GM12878 (cell line): ENCODE measurements at regions not wholly inside any gene's neighbourhood (a gene's known extent, or its start where the extent isn't known, plus 50 kb on each side); places are given as distances from the start of the nearest gene placed in this dataset.

Source experiments
- ATAC-seq: fragments of 200-7000 bp; cut with Tn5 transposase; 3 replicates; pipeline ENCODE4 v1.9.1; 2020; ENCODE audit warnings: mild to moderate bottlenecking, moderate library complexity
- BruUV-seq: library from RNA; stranded (reverse); fragments of 400-500 nt; replicated peaks from 2 replicates; lab custom pipeline; 2021; lab: Mats Ljungman, UMichigan
- CTCF ChIA-PET: fragments of 300-600 bp; sonication (Branson Sonifier 250); formaldehyde crosslinking; extraction: SDS; loops from one replicate; lab custom pipeline; 2021; ENCODE audit warnings: inconsistent platforms; lab: Yijun Ruan, JAX
- POLR2A ChIA-PET: fragments of 350-600 bp; formaldehyde crosslinking; extraction: SDS; loops from one replicate; lab custom pipeline; 2021; ENCODE audit warnings: inconsistent platforms; lab: Charles Lee
- RAD21 ChIA-PET: fragments of 300-600 bp; sonication (Branson Sonifier 250); formaldehyde crosslinking; loops from one replicate; lab custom pipeline; 2023; ENCODE audit warnings: antibody characterized with exemption; ENCODE audit not compliant: unreplicated experiment; lab: Charles Lee
- SMC1A ChIA-PET: fragments of 300-600 bp; sonication (Branson Sonifier 250); formaldehyde crosslinking; loops from one replicate; lab custom pipeline; 2023; ENCODE audit not compliant: unreplicated experiment, uncharacterized antibody; lab: Charles Lee
- DNase-seq: peaks from one replicate; pipeline ENCODE4 v3.0.0-alpha.2; 2011; ENCODE audit warnings: low read depth, low spot score
- FAIRE-seq: peaks from 3 replicates; lab custom pipeline; 2011; peaks lifted over from hg19 to GRCh38; lab: Jason Lieb, UNC
- H2AFZ ChIP-seq: 2 replicates; pipeline ENCODE4 v1.6.0; 2011; ENCODE audit warnings: low read depth, low read length, control low read depth; ENCODE audit not compliant: control insufficient read depth
- H3K27ac ChIP-seq: 2 replicates; pipeline ENCODE4 v1.5.1; 2011; ENCODE audit warnings: control low read depth; ENCODE audit not compliant: control insufficient read depth, insufficient read depth
- H3K27me3 ChIP-seq, 2 experiments: replicated peaks in 1 of 2; 2 replicates each; pipeline versions ENCODE4 v1.6.0 to v1.6.1; 2011; ENCODE audit warnings: low read length in 1 of 2; ENCODE audit not compliant: control insufficient read depth in 2 of 2, insufficient read depth in 2 of 2
- H3K36me3 ChIP-seq, 2 experiments: 2 replicates each; pipeline ENCODE4 v1.5.1; 2011; ENCODE audit warnings: low read length in 1 of 2; ENCODE audit not compliant: control insufficient read depth in 2 of 2, insufficient read depth in 2 of 2
- H3K4me1 ChIP-seq: 2 replicates; pipeline ENCODE4 v1.6.1; 2011; ENCODE audit warnings: mild to moderate bottlenecking, low read length, moderate library complexity, mixed read lengths; ENCODE audit not compliant: control insufficient read depth, insufficient read depth
- H3K4me2 ChIP-seq: 2 replicates; pipeline ENCODE4 v1.6.0; 2011; ENCODE audit warnings: control low read depth; ENCODE audit not compliant: control insufficient read depth, insufficient read depth
- H3K4me3 ChIP-seq: fragments of 200-600 bp; sonication (generic); 2 replicates; pipeline ENCODE4 v1.5.1; 2016
- H3K79me2 ChIP-seq: 2 replicates; pipeline ENCODE4 v1.6.0; 2011; ENCODE audit warnings: low read length; ENCODE audit not compliant: control insufficient read depth, insufficient read depth
- H3K9ac ChIP-seq: 2 replicates; pipeline ENCODE4 v1.8.0; 2011; ENCODE audit warnings: low read length, control low read depth, mixed read lengths; ENCODE audit not compliant: control insufficient read depth, insufficient read depth
- H3K9me3 ChIP-seq: replicated peaks from 3 replicates; pipeline ENCODE4 v1.5.1; 2011; ENCODE audit warnings: mild to moderate bottlenecking, low read length; ENCODE audit not compliant: control insufficient read depth, insufficient read depth
- H4K20me1 ChIP-seq: 2 replicates; pipeline ENCODE4 v1.6.0; 2011; ENCODE audit not compliant: control insufficient read depth, insufficient read depth
- EP300 ChIP-seq, 2 experiments: fragments of 150-350 bp in 1 of 2; IDR thresholded peaks; 2 replicates each; pipeline ENCODE4 v1.6.1; 2011 to 2012; ENCODE audit warnings: low read depth in 2 of 2, low read length in 2 of 2, borderline replicate concordance in 1 of 2, improper control_type of control experiment in 1 of 2, inconsistent platforms in 1 of 2; ENCODE audit not compliant: control insufficient read depth in 1 of 2
- GABPA ChIP-seq: IDR thresholded peaks from 2 replicates; pipeline ENCODE4 v1.6.1; 2014; ENCODE audit warnings: antibody characterized with exemption, low read depth, mild to moderate bottlenecking, inconsistent platforms
- HCFC1 ChIP-seq: fragments of 150-350 bp; IDR thresholded peaks from 2 replicates; pipeline ENCODE4 v1.6.1; 2014; ENCODE audit warnings: low read length
- NR2F1 ChIP-seq: fragments of 450-650 bp; conservative IDR thresholded peaks from 2 replicates; pipeline ENCODE4 v1.6.1; 2017; ENCODE audit warnings: mild to moderate bottlenecking
- POLR2AphosphoS2 ChIP-seq: IDR thresholded peaks from 2 replicates; pipeline ENCODE4 v1.6.1; 2011; ENCODE audit warnings: low read depth, mild to moderate bottlenecking, low read length, improper control_type of control experiment, moderate library complexity
- SMAD1 ChIP-seq: fragments of 450-650 bp; IDR thresholded peaks from 2 replicates; pipeline ENCODE4 v1.6.1; 2018; ENCODE audit warnings: mild to moderate bottlenecking, low read depth; ENCODE audit not compliant: partially characterized antibody
- TCF7 ChIP-seq: IDR thresholded peaks from 2 replicates; pipeline ENCODE4 v1.6.1; 2014; ENCODE audit warnings: antibody characterized with exemption, borderline replicate concordance
- USF2 ChIP-seq: IDR thresholded peaks from 2 replicates; pipeline ENCODE4 v1.6.1; 2011; ENCODE audit warnings: low read depth, low read length, improper control_type of control experiment, borderline replicate concordance
- ZZZ3 ChIP-seq: IDR thresholded peaks from 2 replicates; pipeline ENCODE4 v1.6.1; 2011; ENCODE audit warnings: low read depth; ENCODE audit not compliant: control insufficient read depth, insufficient read length
- WGBS: methylation state at CpG from one replicate; pipeline ENCODE4 v1.1.6; 2016; ENCODE audit warnings: low lambda C conversion rate; ENCODE audit not compliant: insufficient replicate concordance, insufficient coverage; ENCODE audit errors: missing lambda C conversion rate; 5-methylcytosine and 5-hydroxymethylcytosine counted together
- in situ Hi-C: fragments of 300-500 bp; cut with MboI; formaldehyde crosslinking; loops from 9 replicates; pipeline ENCODE4 v1.14.3; 2018; ENCODE audit warnings: mixed read lengths
- intact Hi-C: fragments of 100-400 bp; cut with micrococcal nuclease; formaldehyde crosslinking; loops from one replicate; pipeline ENCODE4 v1.14.2; 2022; ENCODE audit not compliant: unreplicated experiment
- TF ChIP-seq, protein P1 (sequence below): fragments of 450-650 bp; IDR thresholded peaks from 2 replicates; pipeline ENCODE4 v1.6.1; 2016; ENCODE audit warnings: mild to moderate bottlenecking, moderate library complexity, borderline replicate concordance
- TF ChIP-seq, protein P2 (sequence below): fragments of 450-650 bp; IDR thresholded peaks from 2 replicates; pipeline ENCODE4 v1.6.1; 2018; ENCODE audit warnings: mild to moderate bottlenecking, low read depth, moderate library complexity; ENCODE audit not compliant: partially characterized antibody

- TF ChIP-seq USF2 = no peak
- TF ChIP-seq, protein P1, sequence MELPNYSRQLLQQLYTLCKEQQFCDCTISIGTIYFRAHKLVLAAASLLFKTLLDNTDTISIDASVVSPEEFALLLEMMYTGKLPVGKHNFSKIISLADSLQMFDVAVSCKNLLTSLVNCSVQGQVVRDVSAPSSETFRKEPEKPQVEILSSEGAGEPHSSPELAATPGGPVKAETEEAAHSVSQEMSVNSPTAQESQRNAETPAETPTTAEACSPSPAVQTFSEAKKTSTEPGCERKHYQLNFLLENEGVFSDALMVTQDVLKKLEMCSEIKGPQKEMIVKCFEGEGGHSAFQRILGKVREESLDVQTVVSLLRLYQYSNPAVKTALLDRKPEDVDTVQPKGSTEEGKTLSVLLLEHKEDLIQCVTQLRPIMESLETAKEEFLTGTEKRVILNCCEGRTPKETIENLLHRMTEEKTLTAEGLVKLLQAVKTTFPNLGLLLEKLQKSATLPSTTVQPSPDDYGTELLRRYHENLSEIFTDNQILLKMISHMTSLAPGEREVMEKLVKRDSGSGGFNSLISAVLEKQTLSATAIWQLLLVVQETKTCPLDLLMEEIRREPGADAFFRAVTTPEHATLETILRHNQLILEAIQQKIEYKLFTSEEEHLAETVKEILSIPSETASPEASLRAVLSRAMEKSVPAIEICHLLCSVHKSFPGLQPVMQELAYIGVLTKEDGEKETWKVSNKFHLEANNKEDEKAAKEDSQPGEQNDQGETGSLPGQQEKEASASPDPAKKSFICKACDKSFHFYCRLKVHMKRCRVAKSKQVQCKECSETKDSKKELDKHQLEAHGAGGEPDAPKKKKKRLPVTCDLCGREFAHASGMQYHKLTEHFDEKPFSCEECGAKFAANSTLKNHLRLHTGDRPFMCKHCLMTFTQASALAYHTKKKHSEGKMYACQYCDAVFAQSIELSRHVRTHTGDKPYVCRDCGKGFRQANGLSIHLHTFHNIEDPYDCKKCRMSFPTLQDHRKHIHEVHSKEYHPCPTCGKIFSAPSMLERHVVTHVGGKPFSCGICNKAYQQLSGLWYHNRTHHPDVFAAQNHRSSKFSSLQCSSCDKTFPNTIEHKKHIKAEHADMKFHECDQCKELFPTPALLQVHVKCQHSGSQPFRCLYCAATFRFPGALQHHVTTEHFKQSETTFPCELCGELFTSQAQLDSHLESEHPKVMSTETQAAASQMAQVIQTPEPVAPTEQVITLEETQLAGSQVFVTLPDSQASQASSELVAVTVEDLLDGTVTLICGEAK = no peak
Observed at GRCh38 chr1:234551032-234551378, 59.0 kb downstream of the IRF2BP2 start (continued).

- 64% methylated on average over 16 of the region's 16 CpGs for WGBS
- in situ Hi-C loops = no loop called here
- TF ChIP-seq TCF7 = no peak
- TF ChIP-seq HCFC1 = no peak
- TF ChIP-seq, protein P2, sequence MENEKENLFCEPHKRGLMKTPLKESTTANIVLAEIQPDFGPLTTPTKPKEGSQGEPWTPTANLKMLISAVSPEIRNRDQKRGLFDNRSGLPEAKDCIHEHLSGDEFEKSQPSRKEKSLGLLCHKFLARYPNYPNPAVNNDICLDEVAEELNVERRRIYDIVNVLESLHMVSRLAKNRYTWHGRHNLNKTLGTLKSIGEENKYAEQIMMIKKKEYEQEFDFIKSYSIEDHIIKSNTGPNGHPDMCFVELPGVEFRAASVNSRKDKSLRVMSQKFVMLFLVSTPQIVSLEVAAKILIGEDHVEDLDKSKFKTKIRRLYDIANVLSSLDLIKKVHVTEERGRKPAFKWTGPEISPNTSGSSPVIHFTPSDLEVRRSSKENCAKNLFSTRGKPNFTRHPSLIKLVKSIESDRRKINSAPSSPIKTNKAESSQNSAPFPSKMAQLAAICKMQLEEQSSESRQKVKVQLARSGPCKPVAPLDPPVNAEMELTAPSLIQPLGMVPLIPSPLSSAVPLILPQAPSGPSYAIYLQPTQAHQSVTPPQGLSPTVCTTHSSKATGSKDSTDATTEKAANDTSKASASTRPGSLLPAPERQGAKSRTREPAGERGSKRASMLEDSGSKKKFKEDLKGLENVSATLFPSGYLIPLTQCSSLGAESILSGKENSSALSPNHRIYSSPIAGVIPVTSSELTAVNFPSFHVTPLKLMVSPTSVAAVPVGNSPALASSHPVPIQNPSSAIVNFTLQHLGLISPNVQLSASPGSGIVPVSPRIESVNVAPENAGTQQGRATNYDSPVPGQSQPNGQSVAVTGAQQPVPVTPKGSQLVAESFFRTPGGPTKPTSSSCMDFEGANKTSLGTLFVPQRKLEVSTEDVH = no peak
- no peak for TF ChIP-seq SMAD1
- no peak for TF ChIP-seq NR2F1
- TF ChIP-seq ZZZ3 = no peak
- TF ChIP-seq GABPA = no peak
- TF ChIP-seq EP300 (IDR thresholded peaks at IDR 0.05; ENCODE audit: borderline replicate concordance in 1 of 2, control insufficient read depth in 1 of 2, low read depth in 2 of 2, low read length in 2 of 2) = no peak
- no peak for TF ChIP-seq POLR2AphosphoS2
Observed at GRCh38 chr1:234550341-234551031, 59.5 kb downstream of the IRF2BP2 start.

More at GRCh38 chr1:234550341-234551031, 59.5 kb downstream of the IRF2BP2 start:
- Histone ChIP-seq H3K79me2 (no peaks in the 10 kb centered on the region), H3K4me3 (no peak overlapping the region), H3K27me3 (no peaks in the 10 kb centered on the region), H4K20me1 (no peaks in the 10 kb centered on the region), H3K36me3 (no peaks in the 10 kb centered on the region), H3K27ac (no peak overlapping the region), H3K9me3 (no peaks in the 10 kb centered on the region), H3K4me1 (no peaks in the 10 kb centered on the region), H3K9ac (no peak overlapping the region), H2AFZ (no peak overlapping the region), H3K4me2 (no peak overlapping the region)
- DNase-seq = no peak
- ChIA-PET SMC1A (interaction anchor here (1.1 kb wide), 1 partner anchor 23 kb away, joined by 3 read pairs; no protein-coding TSS in a partner anchor), POLR2A (no interaction called here), CTCF (interaction anchor here (0.9 to 1.3 kb wide), 2 partner anchors 10 to 15 kb away, joined by 3 to 4 read pairs; no protein-coding TSS in a partner anchor), RAD21 (no interaction called here)
- no TSS peak for BruUV-seq
- no peak for FAIRE-seq
- intact Hi-C loops = no loop called here
- ATAC-seq = no peak
